Jurkat, Clone E6-1 (cell line): ENCODE measurements at regions not wholly inside any gene's neighbourhood (a gene's known extent, or its start where the extent isn't known, plus 50 kb on each side); places are given as distances from the start of the nearest gene placed in this dataset.

Source experiments
- DNase-seq: peaks from one replicate; pipeline ENCODE4 v3.0.0-alpha.2; 2011; ENCODE audit warnings: low read depth, low spot score
- H3K4me3 ChIP-seq: 2 replicates; pipeline ENCODE4 v1.5.1; 2011; ENCODE audit warnings: mild to moderate bottlenecking, low read length, control low read depth, moderate library complexity

DNA sequence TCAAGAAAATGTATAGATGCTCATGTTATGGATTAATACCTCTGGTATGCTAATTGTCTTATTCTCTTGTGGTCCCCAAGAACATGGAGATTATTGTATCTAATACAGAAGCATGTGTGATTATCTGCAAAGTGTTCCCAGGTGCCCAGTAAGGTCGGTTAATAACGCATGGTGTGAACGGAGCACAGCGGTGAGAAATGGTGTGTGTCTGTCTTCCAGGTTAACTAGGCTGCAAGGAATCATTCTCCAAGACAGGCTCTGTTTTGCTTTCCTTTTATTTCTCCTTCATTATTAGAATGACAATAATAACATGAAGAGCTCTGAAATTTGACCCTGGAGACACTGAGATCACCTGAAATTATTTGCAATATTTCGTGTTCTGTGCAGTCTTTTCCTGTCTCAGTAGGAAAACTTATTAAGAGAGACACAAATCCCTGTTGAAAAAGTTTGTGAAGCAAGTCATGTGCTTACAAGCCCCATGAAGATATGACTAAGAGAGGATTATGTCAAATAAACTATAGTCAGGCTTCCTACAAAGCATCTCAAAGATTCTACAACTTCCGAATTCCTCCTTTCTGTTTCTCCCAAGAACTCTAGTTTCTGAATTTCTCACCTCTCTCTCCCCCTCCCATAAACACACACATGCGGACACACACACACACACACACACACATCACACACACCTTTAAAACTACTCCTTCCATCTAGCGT is 230.9 kb downstream of the HS3ST1 start:
- H3K4me3 ChIP-seq: no peak overlapping the region
- DNase-seq: no peak

DNA sequence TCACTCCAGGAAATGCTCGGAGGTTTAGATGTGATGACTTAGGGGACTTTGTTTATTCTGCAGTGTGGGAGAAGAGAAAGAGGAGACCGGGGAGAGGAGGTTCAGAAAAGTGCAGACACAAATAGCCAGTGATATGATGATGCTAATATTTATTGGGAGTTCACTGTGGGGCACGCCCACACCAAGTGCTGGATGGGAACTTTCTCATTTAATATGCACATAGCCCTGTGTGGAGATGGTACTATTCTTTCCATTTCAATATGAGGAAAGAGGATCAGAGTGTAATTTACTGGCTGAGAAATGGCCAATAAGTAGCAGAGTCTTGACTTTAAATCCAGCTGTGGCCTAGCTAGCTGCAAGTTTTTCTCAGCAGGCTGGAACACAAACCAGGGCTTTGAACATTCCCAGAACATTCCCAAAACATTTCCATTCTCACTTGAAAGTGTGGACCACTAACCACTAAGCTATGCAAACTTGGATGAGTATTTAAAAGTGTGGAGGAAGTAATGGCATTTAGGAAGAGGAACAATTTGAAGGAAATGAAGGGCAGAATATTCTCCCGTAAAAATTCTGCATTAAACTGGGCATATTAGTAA is 231.7 kb downstream of the HS3ST1 start:
- no peak overlapping the region for H3K4me3 ChIP-seq
- DNase-seq: no peak

DNA sequence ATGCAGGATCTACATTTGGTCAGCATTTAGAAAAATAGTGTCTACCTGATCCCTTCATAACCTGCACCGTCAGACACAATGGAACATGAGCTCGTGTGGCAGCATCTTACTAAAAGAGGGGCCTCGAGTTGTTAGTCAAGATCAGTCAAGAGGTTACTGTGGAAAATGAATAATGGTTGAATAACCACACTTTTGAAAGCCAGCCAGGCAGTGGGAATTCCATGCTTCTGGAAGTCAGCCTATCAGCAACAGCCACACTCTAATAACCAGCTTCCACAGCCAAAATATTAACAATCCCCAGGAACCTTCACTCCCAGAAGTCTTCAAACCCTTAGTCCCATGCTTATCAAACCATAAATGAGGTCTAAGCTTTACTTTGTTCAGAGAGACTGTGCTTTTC is 234.3 kb downstream of the HS3ST1 start:
- DNase-seq: no peak

DNA sequence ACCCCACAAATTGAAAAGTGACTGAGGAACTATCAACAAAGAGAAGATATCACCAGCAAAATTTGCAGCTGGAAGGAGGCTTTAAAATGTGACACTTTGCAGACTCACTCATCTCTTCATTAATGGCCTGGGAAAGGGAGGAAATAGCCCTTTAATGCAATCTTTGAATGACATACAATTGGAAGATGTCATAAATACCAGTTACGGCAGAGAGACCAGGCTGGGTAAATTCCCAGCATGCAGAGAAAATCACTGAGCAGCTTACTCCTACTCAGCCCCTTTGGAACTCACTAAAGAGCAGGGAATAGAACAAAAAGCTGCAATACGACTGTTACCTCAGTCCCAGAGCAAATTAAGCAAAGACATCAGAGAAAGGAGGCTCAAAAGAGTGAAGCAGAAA is 238.9 kb downstream of the HS3ST1 start:
- no peak for DNase-seq
- no peak overlapping the region for H3K4me3 ChIP-seq

More for the DNA sequence above, 234.3 kb downstream of the HS3ST1 start:
- H3K4me3 ChIP-seq: no peak overlapping the region

DNA sequence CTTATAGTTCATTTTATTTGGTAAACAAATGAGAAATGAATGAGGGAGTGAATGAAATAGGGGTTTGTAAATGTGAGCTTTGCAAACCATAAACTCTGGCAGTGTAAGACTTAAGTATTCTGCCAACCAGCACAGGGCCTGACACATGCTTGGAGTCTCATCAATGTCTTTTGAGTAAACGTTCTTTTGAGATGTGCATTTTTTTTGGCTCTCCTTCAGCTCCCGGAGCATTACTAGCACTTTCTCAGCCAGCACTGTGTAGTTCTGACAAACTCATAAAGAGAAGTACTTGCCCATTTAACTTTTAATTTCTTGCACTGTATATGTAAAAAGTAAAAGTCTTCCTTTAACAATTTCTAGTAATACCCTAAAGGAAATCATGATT is 245.3 kb downstream of the HS3ST1 start:
- H3K4me3 ChIP-seq: no peak overlapping the region
- no peak for DNase-seq

DNA sequence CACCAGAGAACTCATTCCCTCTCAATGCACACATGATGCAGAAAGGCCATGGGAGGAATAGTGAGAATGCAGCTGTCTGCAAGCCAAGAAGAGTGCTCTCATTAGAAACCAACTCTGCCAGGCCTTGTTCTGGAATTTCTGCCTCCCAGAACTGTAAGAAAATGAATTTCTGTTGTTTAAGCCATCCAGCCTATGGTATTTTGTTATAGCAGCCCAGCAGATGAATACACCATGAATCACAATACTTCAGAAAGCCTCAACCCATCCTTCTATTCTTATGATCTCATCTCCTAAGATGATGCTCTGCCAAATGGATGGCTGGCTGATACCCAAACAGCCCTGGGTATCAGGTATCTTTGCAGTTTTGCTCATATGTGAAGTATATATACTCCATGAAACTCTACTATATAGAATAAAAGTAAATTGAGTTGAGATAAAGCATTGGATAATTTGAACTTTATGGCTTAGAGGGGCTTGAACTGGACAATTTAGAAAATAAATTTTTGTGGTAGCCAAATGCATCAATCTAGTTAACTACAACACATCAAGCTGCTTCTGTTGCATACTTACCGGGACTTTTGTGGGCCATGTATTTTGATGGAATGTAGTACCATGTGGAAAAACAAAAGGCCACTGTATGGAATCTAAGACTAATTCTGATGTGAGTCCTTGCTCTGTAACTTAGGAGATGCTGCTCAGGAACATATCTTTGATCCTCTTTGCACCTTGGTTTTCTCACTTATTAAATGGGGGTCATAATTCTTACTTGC is 245.9 kb downstream of the HS3ST1 start:
- DNase-seq: no peak
- H3K4me3 ChIP-seq: no peak overlapping the region

DNA sequence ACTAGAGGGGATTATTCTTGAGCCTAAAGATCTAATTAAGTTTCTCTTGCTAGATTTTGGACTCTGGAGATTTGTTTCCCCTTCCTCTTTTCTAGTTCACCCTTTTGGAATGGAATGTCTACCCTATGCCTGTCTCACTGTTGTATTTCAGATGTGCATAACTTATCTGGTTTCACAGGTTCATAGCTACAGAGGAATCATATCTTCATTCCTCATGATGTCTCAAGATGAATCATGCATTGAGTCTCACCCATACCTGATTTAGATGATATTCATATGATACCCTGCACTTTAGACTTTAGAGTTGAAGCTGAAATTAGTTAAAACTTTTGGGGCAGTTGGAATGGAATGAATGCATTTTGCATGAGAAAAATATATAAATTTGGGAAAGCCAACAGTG is 246.7 kb downstream of the HS3ST1 start:
- DNase-seq: no peak
- no peak overlapping the region for H3K4me3 ChIP-seq

DNA sequence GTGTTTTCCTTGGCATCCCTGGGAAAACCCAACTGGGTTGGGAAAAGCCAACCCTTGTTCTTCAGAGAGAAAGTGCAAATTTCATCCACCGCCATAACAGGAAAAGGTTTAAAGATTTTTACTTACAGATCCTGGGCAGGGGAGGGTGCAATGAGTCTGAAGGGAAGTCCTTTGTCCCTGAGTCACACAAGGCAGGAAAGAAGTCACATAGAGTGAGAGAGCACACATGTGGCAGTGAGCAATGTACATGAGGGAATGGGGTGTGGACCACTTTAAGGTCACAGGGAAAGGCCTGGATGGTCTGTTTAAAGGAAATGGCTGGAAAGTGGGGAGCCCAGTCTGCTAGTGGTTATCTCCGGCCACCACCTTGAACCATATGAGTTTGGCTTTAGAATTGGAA is 248.9 kb downstream of the HS3ST1 start:
- no peak for DNase-seq
- no peak overlapping the region for H3K4me3 ChIP-seq

DNA sequence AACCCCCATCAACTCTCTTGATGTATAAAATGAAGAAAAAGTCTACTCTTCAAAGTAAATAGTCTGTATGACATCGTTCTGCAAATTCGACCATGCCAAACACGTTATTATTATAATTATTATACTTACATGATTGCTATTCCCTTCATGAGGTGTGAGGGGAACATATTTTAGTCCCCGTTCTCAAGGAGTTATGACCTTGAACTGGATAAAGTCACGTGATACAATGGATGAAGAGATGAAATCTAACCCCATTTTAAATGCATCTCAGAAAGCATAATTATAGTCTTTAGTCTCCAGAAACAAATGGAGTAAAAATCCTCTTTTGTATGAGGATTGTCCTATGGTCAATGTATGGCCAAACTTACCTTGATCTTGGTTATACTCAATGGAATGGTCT is 250.3 kb downstream of the HS3ST1 start:
- H3K4me3 ChIP-seq: no peak overlapping the region
- DNase-seq: no peak

DNA sequence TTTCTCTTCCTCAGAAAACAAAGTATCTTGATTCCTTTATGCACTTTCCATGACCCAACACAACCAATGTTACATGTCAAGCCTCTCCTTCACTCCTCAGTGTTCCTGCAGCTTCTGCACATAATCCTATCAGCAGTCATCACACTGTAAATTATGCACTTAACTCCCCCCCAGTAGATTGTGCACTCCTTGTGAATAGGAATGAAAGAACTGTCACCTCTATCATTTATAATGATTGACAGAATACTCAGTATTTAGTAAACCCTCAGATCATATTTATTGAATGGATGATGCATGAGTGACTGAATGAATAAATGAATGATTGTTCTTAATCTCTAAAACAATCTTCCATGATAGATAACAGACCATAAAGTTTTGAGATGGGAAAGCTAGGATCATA is 253.3 kb downstream of the HS3ST1 start:
- H3K4me3 ChIP-seq: no peak overlapping the region
- DNase-seq: no peak

DNA sequence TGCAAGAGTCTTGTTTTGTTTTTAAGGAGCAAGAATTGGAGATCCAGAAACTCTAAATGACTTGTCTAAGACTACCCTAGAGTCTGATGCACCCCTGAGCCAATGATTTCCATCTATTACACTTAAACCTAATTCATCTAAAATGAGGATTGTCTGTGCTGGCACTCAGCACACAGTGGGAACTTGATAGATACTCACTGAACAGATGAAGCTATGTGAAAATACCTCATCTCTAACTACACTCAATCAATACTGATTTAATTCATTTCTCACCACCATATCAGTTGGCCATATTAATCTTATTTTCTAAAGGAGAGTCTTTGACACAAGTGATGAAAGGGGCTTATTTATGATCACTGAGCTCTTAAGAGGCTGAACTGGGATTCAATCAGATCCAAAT is 262.1 kb downstream of the HS3ST1 start:
- no peak for DNase-seq
- no peak overlapping the region for H3K4me3 ChIP-seq

DNA sequence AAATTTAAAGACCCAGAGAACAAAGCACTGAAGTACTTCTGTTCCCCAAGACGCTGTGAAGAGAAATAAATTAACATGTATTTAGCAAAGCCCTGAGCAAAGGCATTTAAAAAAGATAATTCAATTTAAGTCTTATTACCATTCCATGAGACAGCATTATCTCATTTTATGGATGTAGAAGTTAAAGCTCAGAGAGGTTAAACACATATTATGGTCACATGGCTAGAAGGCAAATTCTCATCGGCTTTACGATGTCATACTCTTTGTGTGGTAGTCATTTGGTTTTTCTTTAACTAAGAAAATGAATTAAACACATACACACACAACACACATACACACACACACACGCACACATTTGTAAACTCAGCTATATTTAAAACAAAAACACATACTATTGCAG is 262.7 kb downstream of the HS3ST1 start:
- no peak for DNase-seq
- H3K4me3 ChIP-seq: no peak overlapping the region

DNA sequence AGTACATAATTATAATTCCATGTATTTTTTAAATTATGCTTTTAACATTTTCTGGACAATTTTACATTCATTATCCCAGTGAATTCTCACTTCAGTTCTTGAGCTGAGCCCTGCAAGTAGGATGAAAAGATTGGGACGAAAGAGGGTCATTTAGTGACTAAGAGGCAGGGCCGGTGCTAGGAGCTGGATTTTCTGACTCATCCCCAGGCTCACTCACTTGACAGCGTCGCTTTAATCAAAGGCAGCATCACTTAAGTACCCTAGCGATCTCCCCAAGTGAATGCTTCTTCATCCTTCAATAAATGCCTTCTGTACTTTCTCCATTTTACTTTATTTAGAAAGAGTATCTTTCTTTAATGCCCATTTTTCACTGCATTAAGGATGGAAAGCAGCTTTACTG is 263.6 kb downstream of the HS3ST1 start:
- no peak for DNase-seq
- H3K4me3 ChIP-seq: no peak overlapping the region

DNA sequence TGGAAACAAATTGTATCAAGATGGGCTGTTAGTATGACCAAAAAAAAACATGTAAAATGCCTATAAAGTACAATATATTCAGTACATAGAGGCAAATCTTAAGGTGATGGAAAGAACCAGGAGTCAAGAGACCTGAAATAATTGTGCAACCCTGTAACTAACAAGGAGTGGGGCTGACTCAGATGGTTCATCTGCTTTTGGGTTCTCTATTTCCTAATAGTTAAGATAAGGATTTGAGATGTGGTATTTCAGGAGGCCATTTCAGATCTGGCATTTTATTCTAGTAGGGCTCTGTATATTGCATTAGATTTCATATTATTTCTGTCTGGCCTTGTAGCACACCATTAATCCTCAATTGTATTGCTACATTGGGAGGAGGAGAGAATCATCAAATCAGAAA is 268.4 kb downstream of the HS3ST1 start:
- no peak for DNase-seq
- H3K4me3 ChIP-seq: no peak overlapping the region

DNA sequence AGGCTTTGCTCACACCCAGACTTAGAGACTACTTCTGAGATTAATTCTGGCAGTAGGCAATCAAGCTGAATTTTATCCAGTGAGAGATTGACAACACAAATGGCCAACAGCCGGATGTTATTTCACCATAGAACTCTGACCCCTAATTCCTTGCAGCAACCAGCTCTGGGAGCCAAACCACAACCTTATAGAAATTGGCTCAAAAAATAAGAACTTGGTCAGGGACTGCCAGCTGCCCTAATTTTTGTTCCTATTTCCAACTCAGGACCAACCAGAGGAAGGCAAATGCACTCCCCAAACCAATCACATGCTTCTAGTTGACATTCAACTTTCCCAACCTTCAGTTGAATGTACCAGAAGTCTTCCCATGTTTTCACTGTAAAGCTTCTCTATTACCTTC is 269.7 kb downstream of the HS3ST1 start:
- DNase-seq: no peak
- no peak overlapping the region for H3K4me3 ChIP-seq

DNA sequence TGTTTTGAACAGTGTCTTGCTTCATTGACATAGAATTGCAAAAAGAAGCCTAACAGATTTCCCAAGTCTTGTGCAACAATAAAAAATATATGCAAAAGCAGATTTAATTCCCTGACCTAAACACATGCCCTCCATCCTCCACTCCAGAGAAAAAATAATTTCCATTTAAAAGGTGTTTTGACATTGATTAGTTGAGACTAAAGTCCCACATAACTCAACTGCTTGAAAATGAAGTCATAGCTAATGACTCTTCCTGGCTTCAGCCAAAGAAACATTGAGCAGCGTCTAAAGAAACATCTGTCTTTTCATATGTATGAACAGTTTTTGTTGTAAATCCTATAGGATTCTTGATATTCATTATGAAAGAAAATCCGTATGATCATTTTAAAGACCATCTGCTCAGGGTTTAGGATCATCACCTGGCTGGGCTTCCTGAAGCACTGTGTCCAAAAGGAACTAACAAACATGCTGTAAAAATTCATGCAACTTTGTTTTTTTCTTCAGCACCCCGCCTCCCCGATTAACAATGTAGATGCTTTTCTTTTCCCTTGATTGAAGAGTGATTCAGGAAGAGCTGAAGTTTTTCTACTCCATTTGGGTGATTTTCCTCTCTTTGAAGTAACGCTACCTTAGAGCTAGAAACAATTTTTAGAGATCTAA is 273.4 kb downstream of the HS3ST1 start:
- DNase-seq: no peak
- H3K4me3 ChIP-seq: no peak overlapping the region

DNA sequence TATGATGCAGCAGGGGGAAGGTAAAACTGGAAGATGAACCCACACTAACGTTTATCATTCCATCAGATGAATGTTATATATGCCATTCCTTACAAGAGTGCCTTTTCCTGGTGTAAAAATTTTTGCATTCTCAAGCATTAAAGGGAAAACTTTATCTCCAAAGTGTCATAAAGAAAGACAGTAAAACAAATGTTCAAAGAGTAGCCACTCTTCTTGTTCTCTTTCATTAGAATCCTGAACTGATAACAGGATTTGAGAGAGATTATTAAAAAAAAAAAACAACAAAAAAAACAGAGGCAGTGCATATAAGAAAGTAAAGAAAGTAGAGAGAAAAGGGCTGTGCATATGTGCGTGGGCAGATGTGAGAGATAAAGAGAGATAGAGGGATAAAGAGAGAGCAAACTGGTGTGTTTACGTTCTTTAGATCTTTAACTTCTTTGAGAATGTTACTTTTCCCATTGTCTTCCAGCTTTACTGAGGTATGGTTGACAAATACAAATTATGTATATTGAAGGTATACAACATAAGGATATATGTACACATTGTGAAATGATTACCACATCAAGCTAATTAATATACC is 275.4 kb downstream of the HS3ST1 start:
- no peak for DNase-seq

DNA sequence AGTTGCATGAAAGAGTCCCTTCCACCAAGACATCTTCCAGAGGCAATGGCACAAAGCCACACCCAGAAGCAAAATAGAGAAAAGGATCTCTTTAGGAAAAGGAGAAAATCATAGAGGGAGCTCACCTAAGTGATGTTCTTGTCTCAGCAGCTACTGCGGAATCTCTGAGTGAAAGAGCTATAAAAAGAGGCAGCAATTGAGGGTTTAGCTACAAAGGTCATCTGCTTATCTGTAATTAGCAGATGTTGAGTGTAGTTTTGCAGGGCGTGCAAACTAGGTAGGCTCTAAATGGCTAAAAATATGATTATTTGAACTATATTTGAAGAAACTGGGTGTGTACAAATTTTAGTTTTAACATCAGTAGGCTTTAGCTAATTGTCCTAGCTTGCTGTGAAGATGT is 276.0 kb downstream of the HS3ST1 start:
- no peak for DNase-seq
- H3K4me3 ChIP-seq: no peak overlapping the region

More for the DNA sequence above, 275.4 kb downstream of the HS3ST1 start:
- H3K4me3 ChIP-seq: no peak overlapping the region

DNA sequence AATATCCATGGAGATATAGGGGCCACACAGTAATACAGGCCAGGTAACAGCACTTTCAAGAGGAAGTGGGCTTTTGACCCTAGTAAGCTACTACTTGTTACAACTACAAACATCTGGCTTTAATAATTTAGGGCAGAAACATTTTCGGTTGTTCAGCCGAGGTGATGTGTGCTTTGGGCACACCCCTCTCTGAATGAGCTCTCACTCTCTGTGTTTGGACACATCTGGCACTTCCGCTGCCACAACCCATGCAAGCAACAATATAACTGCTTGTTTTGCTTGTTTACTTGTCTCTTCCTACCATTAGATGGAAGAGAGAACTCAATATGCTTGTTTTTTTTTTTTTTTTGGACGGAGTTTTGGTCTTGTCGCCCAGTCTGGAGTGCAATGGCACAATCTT is 277.2 kb downstream of the HS3ST1 start:
- DNase-seq: no peak
- H3K4me3 ChIP-seq: no peak overlapping the region
